Hematopoietic multipotent progenitor cell treated with erythropoietin and hydrocortisone succinate and interleukin-3 and kit ligand, for 8 days (in vitro differentiated cells): ENCODE measurements at regions not wholly inside any gene's neighbourhood (a gene's known extent, or its start where the extent isn't known, plus 50 kb on each side); places are given as distances from the start of the nearest gene placed in this dataset.
"Not testable (repeated sequence)": the region's sequence is repeated elsewhere in the genome, so short reads cannot be mapped to it uniquely, and the experiment has no call there.

Experiments
- DNase-seq: peaks from one replicate; pipeline ENCODE4 v3.0.0-alpha.2; 2015

DNA sequence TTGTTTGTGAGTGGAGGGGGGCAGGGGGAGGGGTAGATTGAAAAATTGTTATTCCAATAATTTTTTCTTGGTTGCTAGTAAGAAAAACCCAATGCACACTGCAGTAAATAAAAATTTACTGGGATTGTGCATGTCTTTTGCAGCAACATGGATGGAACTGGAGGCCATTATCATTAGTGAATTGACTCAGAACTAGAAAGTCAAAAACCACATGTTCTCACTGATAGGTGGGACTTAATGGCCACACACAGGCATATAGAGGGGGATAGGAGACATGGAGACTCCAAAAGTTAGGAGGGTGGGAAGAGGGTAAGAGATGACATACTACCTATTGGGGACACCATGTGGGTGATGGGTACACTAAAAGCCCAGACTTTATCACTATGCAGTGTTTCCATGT, 67.2 kb downstream of the BUB3 start:
- DNase-seq, result no peak

DNA sequence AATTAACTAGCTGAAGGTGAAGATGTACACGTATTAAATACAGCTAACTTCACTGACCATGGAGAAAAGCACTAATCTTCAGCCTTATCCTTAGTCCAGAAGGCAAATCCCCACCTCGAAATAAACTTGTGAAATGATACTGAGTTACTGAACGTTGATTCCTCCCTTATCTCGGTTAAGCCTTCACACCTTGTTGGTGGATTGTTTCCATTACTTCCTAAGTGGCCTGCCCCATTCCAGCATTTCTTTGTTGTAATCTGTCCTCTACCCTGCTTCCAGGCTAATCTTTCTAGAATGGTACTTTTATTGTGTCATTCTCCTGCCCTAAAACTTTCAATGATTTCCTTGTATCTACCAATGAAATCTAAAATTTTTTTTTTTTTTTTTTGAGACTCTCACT, 68.6 kb downstream of the BUB3 start:
- no peak for DNase-seq

DNA sequence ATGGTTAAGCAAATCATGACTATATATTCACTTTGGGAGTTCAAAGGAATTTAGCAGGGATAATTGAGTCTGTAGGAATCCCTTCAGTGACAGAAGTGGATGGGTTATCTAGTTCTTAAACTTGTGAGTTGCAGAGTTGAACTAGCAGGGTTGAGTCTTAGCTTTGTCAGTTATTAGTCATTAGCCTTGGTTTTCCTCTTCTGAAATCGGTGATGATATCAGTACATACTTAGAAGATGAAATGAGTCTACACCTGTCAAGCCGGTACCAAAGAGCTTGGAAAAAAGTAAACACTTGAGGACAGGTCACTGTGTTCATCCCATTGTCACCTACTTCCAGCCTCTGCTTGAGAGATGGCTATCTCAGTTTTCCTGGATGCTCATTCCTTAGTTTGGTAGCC, 73.5 kb downstream of the BUB3 start:
- no peak for DNase-seq

DNA sequence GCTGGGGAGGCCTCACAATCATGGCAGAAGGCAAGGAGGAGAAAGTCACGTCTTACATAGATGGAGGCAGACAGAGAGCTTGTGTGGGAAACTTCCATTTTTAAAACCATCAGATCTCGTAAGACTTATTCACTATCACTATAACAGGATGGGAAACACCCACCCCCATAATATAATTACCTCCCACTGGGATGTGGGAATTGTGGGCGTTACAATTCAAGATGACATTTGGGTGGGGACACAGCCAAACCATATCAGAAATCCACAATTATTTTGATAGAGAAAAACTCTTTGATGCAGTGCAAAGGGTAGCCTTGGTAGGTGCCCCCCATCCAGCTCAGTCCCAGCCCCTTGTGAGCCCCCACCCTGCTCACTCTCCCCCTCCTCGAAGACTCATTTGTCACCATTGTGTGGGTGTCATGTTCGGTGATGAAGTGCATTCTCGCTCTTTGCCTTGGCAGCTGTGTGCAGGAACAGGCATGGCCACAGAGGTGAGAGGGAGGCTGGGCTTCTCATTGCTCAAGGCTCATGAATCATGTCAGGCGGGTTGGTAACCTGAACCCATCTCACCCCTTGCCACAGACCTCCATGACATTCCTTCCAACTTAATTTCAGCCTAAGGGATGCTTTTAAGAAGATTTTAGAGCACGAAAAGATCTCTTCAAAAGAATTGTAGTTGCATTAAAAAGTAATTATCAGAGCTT, 75.9 kb downstream of the BUB3 start:
- no peak for DNase-seq

DNA sequence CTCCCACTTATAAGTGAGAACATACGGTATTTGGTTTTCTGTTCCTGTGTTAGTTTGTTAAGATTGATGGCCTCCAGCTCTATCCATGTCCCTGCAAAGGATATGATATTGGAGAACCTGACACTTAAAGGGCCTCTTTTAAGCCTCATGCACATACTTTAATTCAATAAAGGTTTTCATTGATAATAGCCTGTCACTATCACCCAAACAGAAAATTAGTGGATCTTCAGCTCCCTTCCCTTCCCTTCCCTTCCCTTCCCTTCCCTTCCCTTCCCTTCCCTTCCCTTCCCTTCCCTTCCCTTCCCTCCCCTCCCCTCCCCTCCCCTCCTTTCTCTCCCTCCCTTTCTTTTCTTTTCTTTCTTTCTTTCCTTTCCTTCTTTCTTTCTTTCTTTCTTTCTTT, 78.7 kb downstream of the BUB3 start:
- not testable (repeated sequence) for DNase-seq

DNA sequence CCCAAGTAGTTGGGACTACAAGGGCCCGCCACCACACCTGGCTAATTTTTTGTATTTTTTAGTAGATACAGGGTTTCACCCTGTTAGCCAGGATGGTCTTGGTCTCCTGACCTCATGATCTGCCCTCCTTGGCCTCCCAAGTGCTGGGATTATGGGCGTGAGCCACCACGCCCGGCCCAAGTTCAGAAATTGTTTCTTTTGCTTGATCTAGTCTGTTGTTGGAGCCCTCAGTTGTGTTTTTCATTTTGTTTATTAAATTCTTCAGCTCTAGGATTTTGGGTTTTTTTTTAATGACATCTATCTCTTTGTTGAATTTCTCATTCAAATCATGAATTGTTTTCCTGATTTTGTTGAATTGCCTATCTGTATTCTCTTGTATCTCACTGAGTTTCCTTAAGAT, 80.8 kb downstream of the BUB3 start:
- not testable (repeated sequence) for DNase-seq

DNA sequence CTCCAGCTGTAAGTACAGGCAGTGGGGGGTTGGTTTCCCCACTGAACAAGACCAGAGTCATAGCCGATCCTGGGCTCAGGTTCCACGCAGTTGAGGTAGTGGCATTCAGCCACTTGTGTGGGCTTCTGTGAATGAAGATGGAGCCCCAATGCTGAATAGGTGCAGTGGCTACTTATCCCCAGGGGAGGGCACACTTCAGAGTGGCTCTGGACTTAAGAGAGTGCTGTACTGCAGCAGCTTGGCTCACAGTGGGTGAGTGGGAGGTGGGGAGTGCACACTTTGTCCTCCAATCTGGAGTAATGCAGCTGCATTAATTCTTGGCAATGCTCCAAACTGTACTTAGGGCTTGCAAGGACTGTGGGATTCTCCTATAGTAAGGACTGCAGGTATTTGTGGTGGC, 81.9 kb downstream of the BUB3 start:
- DNase-seq, result peak; percentile 9

DNA sequence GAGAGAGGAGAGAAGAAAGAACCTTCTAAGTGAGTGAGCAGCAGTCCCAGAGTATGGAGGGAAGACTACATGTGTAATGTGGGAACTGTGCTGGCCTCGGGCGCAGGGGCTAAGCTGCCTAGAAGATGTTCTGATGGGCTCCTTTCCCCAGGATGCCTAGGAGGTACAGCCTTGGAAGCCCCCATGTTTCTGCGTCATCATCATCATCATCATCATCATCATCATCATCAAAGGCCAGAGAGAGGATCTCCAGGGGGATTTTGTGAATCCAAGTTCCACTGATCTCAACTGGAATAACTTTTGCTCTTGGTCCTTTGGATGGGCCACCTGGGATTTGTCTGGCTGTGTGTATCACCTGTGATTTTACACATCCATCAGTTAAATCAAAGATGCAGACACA, 86.0 kb downstream of the BUB3 start:
- DNase-seq, result no peak

DNA sequence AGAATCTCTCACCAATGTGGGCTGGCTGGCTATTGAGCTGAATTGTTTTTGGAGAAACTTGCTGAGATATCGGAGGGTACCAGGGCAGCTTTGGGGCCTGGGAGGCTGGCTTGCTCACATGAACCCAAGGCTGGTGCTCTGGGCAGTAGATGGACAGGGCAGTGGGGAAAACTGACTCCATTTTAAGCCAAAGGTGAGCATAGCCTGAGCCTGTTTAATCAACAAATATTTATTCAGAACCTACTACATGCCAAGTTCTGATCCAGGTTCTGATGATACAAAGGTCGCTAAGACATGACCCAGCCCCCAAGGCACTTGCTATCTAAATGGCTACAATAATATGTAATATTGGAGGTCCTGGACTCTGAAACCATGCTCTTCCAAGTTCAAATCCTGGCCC, 86.6 kb downstream of the BUB3 start:
- DNase-seq, result no peak

DNA sequence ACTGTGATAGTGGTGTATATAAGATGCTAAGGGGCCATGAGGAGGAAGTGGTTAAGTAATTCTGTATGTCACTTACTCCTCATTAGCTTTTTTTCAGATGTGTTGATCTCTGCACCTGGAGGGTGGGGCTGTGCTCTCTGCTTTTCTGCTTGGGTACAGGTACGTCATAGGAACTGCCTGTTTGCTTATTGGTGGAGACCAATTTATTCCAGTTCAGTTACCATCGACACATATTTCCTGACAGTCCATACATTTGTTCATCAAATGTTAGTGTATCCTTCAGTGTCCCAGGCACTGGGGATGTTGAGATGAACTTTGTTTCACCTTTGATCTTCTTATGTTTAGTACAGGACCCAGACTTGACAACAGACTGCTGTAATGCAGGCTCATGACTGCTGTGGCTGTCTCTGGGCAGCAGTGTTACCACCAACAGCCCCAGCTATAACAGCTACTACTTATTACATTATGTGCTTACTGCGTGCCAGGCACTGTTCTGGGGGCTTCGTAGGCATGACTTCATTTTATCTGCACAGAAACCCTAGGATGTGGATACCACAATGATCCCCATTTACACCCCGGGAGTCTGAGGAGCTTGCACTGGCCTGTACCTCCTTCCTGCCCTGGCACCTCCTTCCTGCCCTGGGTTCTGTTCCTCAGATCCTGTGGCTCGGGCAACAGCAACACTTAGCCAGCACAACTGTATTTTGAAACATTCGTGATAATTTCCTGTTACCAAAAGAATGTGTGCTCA, 87.4 kb downstream of the BUB3 start:
- DNase-seq, result no peak

DNA sequence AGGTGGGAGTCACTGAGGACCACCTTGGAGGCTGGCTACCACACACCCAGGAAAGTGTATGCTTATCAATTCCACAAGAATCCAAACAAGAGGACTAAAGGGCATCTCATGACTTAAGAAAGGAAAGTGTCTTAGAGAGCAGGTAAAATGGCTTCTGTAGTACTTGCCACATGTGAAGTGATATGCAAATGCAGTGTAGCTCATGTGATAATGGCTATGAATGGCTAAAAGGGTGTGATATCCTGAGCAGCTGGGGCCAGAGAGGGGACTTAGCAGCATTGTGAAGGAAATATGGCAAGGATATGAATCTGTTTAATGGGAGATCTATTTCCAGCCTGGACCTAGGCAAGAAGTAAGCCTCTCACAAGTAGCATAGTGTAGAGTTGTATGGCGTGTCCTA, 90.5 kb downstream of the BUB3 start:
- DNase-seq, result no peak

DNA sequence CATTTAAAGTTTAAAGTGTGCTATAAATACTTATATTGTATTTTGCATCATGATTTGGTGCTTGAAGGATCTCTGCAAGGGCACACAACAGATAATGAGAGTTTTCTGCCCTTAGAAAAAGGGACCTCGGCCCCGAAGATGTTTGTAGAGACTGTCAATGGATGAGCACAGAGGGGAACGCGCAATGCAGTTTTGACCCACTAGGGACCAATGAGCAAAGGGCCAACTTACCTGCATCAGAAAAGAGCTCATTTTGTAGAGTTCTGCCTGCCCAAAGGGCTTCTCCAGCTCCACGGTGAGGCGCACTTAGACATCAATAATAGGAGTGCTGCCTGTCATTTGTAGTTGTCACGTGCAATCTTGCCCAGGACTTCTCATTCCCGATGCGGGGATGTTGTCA, 91.1 kb downstream of the BUB3 start:
- DNase-seq, result no peak

DNA sequence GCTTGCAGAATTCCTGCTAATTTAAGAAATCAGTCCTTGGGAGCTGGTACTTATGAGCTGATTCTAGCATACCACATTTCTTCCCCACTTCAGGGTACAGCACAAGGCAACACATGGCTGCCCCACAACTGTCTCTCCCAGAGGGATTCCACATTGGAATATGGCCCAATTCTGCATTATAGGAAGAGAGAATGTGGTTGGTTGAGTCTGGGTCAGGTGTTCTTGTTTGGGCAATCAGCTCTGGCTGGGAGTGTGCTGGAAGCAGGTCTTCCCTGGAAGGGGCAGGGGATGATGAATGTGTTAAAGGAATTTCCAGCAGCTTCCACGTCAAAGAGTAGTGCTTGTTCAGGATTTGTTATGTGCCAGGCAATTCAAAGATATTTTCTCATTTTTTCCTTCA, 95.7 kb downstream of the BUB3 start:
- DNase-seq, result no peak

DNA sequence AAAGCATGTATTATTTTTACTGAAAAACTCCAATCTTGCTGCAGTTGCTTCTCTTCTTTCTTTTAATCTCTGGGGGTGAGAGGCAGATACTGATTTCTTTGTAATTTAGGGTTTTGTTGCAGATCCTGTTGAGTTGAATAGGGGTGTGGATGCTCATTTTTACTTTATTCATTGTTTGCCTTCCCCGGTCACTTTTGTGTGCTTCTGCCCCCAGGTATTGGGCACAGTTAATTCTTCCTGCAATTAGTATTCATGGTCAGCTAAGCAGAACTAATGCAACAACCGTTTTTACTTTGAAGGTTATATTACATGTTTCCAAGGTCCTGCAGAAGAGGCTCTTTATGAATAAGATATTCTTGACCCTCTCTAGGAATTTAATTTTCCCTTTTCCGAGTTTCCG, 96.4 kb downstream of the BUB3 start:
- no peak for DNase-seq

DNA sequence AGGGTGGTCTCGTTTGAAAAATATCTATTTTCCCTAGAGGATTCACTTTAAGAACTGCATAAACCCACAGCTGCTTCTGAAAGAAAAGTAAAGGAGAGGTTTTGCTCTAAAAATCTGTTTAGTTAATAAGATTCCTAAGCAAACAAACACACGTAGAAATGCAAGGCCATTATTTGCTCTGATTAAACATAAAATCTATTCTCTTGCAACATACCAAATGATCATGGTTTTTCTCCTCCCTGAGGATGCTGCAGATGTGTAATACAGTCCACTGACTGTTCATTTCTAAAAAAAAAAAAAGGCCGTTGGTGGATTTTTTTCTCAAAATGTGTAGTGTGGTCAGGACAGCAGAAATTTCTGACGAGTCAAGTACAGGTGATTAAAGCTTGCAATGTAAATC, 98.6 kb downstream of the BUB3 start:
- DNase-seq, result no peak

DNA sequence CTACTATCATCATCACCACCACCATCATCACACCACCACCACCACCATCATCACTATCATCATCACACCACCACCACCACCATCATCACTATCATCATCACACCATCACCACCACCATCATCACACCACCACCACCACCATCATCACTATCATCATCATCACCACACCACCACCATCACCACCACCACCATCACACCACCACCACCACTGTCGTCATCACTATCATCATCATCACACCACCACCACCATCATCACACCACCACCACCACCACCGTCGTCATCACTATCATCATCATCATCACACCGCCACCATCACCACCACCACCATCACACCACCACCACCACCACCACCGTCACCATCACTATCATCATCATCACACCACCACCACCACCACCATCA, 100.1 kb downstream of the BUB3 start:
- DNase-seq, result not testable (repeated sequence)

DNA sequence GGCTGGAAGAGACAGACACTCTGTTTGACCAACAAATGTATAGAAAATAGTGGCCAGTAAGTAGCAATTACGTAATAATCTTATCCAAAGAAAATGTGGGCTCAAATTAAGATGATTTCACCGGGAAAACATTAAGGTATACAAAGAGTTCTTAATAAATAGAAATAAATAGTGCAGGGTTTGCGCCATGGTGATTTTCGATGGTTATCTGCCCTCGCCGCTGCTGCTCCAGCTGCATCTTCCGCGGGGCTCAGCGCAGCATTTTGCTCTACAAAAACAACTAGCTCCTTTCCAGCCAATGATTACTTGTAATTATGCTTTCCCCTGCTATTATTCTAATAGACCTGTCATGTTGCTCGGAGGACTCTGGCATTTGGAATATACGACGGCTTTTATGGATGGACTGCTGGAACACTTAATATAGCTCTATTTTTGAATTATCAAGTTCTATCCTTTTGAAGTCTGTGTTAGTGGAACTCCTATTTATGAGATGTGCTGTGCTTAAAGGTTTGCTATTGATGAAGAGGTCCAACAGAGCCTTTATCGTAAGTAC, 103.8 kb downstream of the BUB3 start:
- DNase-seq, result no peak

DNA sequence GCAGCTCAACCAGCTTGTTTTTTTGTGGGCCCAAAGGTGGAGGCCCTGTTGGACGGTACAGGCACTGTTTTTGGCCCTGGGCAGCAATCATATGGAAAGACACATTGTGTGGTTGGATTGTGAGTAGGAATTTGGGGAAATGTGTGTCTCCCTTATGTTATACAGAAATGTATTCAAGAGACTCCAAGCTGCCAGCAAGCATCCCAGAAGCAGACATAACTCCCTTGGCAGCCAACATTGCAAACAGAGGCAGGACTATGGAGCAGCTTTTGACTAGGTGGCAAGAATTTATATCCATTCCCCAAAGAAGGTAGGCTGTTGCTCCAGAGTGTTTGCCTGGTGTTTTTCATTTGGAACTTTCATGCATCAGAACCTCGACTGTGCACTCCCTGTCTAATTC, 104.9 kb downstream of the BUB3 start:
- DNase-seq, result no peak

DNA sequence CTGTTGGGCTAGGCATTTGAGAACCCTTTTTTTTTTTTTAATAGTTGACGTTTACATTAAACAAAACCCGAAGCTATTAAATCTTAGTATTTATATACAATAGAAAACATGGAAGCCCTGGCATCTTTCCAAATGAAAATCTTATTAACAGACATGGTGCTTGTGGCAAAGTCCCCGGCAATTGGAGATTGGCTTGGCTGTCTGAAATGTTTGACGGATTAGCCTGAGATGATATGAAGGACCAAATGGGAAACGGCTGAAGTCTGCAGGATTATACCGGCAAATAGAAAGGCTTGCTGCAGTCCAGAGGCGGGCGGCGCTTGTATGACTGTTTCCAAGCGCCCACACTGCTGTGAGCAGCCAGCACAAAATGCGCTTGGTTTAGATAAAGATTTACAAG, 105.6 kb downstream of the BUB3 start:
- DNase-seq, result no peak

DNA sequence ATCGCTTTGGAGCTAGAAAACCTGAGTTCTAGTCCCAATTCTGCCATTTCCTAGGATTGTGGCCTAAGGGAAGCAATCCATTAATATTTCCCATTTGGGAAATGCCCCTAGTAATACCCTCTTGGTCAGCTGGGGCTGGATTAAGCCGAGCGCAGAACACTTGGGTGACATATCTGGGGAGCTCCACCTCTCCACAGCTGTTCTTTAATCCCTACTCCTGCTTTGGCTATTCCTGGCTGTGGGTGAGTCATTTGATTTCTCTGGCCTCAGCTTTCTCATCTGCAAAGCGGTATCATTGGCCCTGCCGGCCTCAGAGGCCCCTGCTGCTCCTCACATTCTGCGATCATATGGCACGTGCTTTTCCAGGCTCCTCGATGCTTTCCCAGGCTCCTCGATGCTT, 108.3 kb downstream of the BUB3 start:
- no peak for DNase-seq

DNA sequence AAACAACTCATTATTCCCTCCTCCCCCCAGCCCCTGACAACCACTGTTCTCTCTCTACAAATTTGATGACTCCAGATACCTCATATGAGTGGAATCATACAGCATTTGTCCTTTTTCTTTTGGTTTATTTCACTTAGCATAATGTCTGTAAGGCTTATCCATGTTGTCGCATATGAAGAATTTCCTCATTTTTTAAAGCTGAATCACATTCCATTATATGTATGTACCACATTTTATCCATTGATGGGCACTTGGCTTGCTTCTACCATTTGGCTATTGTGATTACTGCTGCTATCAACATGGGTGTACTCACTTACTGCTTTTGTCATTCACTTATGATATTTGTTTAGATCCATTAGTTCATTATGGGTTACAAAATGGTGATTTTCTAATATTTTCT, 112.8 kb downstream of the BUB3 start:
- no peak for DNase-seq

DNA sequence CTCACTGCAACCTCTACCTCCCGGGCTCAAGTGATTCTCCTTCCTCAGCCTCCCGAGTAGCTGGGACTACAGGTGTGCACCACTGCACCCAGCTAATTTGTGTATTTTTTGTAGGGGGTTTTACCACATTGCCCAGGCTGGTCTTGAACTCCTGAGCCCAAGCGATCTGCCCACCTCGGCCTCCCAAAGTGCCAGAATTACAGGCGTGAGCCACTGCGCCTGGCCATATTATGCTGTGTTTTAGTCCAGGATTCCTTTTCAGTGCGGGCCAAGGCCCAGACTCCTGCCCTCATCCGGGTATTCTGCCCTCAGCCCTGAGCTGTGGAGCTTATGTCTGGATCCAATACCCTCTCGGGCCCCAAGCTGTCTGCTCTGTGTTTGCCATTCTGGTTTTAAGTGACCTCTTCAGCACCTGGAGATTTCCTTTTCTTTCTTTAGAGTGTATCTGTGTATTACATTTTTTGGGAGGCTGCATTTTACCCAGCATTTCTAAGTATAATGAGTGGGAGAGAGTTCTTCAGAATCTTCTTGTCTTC, 114.9 kb downstream of the BUB3 start:
- no peak for DNase-seq

DNA sequence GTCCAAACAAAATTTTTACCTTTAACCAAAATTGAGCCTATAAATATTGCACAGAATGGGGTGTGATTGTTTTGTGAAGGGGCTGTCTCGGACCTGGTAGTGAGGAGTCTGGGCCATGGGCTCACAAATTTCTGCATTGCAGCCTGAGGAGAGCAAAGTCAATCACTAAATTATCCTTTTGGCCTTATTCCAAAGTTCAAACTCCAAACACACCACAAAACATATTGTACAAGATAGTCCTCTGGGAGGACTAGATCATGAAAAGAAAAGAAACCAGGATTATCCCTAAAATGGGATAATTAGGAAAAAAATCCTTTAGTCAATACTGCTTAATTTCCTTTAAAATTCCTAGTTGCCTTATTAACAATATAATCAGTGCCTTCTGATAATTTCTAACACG, 115.5 kb downstream of the BUB3 start:
- DNase-seq, result no peak

DNA sequence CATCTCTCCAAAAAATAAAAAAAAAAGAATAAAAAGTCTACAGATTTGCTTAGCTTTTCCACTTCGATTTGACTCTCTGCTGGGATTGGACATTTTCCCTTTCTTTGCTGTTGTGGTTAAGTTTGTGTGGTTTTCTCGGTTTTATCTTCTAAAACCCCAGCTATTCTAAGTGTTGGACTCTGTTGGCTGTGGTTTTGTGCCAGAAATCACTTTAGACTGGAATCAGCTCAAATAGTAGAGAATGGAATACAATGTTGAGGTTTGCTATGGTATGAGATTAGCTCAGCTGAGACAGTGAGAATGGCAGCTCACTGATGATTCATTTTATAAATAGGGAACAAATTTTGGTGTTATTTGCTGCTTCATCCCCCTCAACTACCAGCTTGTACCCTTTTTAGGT, 116.0 kb downstream of the BUB3 start:
- no peak for DNase-seq
